ENCODE measurements at regions not wholly inside any gene's neighbourhood (a gene's known extent, or its start where the extent isn't known, plus 50 kb on each side); places are given as distances from the start of the nearest gene placed in this dataset.

DNA sequence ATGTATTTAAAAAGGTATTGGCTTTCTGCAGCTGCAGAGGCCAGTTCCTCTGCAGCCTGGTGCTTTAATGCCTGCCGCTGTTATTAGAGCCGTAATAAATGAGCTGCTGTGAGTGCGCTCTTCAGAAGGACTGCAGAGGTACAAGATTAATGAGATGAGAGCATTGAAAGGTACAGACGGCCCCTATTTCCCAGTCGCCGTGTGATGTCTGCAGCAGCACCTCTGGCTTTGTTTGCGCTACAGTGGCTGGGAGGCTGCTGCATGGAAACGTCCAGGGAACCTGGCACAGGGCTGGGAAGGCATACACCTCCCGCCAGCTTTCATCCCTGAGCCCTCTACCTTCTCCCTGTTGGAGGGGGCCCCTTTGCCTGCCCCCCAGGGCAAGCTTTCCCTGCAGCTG is 383.8 kb upstream of the ZMIZ1 start:
- DNase-seq = no peak
- H3K4me3 ChIP-seq (ENCODE audit: low read length) = no peak overlapping the region
- no peaks in the 10 kb centered on the region for H3K79me1 ChIP-seq (ENCODE audit: low read length)
- no peak overlapping the region for H2BK5ac ChIP-seq (ENCODE audit: low read length)
- no CpG with 5 or more reads among the region's 9 CpGs for WGBS (ENCODE audit: extremely low coverage, insufficient coverage, low lambda C conversion rate)
- H2AK5ac ChIP-seq (ENCODE audit: low read length) = no peak overlapping the region
- no peak overlapping the region for H4K8ac ChIP-seq (ENCODE audit: low read depth, low read length)
- no peak overlapping the region for H3K18ac ChIP-seq (ENCODE audit: low read length)
- H2BK120ac ChIP-seq (ENCODE audit: low read depth, low read length) = no peak overlapping the region
- H3K27ac ChIP-seq (ENCODE audit: low read depth, low read length) = no peak overlapping the region
- no peak overlapping the region for H4K5ac ChIP-seq (ENCODE audit: low read length)
- H3K4me1 ChIP-seq (ENCODE audit: control insufficient read depth, low read depth, low read length) = no peaks in the 10 kb centered on the region
- no peaks in the 10 kb centered on the region for H3K79me2 ChIP-seq (ENCODE audit: control insufficient read depth, insufficient read depth, low read length)
- H3K27me3 ChIP-seq (ENCODE audit: insufficient read depth, low read length, poor library complexity) = no peaks in the 10 kb centered on the region
- H3K4me2 ChIP-seq (ENCODE audit: low read length) = no peak overlapping the region
- no peak overlapping the region for H3K4ac ChIP-seq (ENCODE audit: low read depth, low read length)
- H3K56ac ChIP-seq (ENCODE audit: low read length) = no peak overlapping the region
- H2BK15ac ChIP-seq (replicated peaks; ENCODE audit: low read depth) = no peak overlapping the region
- no peak overlapping the region for H3K23ac ChIP-seq (ENCODE audit: low read length)
- H3K9ac ChIP-seq (ENCODE audit: low read length) = no peak overlapping the region
- no peaks in the 10 kb centered on the region for H3K36me3 ChIP-seq (ENCODE audit: control insufficient read depth, insufficient read depth, low read length)

DNA sequence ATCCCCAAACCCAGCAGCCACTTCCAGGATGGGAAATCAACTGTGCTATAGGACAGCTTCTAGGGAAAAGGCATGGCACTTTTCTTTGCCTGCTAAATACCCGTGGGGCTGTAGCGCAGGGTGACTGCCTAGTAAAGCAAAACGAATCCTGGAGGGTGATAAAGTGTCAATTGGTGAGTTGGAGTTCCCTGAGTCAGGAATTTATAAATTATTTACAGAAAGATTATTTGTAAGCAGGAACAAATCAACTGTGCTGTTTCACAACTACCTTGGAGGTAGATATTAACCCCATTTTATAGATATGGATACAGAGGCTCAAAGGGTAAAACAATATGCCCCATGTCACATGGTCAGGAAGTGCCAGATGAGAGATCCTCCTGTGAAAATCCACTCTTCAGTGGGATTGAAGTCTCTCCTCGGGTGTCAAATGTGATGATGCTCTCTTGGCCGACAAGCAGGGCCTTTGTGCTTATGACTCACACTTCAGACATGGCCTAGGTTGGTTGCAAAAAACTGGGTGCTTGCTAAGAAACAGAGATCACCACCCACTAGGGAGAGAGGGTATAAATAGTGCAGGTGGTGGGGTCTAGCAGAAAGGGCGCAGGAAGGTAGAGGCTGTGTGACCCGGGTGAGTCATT is 383.2 kb upstream of the ZMIZ1 start:
- no peak overlapping the region for H3K18ac ChIP-seq (ENCODE audit: low read length)
- no peak overlapping the region for H3K4ac ChIP-seq (ENCODE audit: low read depth, low read length)
- H3K4me3 ChIP-seq (ENCODE audit: low read length) = no peak overlapping the region
- no peak overlapping the region for H3K27ac ChIP-seq (ENCODE audit: low read depth, low read length)
- no peaks in the 10 kb centered on the region for H3K27me3 ChIP-seq (ENCODE audit: insufficient read depth, low read length, poor library complexity)
- no peak for DNase-seq
- no peak overlapping the region for H2BK120ac ChIP-seq (ENCODE audit: low read depth, low read length)
- H3K4me2 ChIP-seq (ENCODE audit: low read length) = no peak overlapping the region
- no peaks in the 10 kb centered on the region for H3K36me3 ChIP-seq (ENCODE audit: control insufficient read depth, insufficient read depth, low read length)
- no peaks in the 10 kb centered on the region for H3K4me1 ChIP-seq (ENCODE audit: control insufficient read depth, low read depth, low read length)
- H3K79me1 ChIP-seq (ENCODE audit: low read length) = no peaks in the 10 kb centered on the region
- H2BK15ac ChIP-seq (replicated peaks; ENCODE audit: low read depth) = no peak overlapping the region
- no peak overlapping the region for H2AK5ac ChIP-seq (ENCODE audit: low read length)
- H3K79me2 ChIP-seq (ENCODE audit: control insufficient read depth, insufficient read depth, low read length) = no peaks in the 10 kb centered on the region
- no peak overlapping the region for H2BK5ac ChIP-seq (ENCODE audit: low read length)
- no peak overlapping the region for H4K5ac ChIP-seq (ENCODE audit: low read length)
- H4K8ac ChIP-seq (ENCODE audit: low read depth, low read length) = no peak overlapping the region
- H3K9ac ChIP-seq (ENCODE audit: low read length) = no peak overlapping the region
- no peak overlapping the region for H3K23ac ChIP-seq (ENCODE audit: low read length)
- H3K56ac ChIP-seq (ENCODE audit: low read length) = no peak overlapping the region
- no CpG with 5 or more reads among the region's 7 CpGs for WGBS (ENCODE audit: extremely low coverage, insufficient coverage, low lambda C conversion rate)

DNA sequence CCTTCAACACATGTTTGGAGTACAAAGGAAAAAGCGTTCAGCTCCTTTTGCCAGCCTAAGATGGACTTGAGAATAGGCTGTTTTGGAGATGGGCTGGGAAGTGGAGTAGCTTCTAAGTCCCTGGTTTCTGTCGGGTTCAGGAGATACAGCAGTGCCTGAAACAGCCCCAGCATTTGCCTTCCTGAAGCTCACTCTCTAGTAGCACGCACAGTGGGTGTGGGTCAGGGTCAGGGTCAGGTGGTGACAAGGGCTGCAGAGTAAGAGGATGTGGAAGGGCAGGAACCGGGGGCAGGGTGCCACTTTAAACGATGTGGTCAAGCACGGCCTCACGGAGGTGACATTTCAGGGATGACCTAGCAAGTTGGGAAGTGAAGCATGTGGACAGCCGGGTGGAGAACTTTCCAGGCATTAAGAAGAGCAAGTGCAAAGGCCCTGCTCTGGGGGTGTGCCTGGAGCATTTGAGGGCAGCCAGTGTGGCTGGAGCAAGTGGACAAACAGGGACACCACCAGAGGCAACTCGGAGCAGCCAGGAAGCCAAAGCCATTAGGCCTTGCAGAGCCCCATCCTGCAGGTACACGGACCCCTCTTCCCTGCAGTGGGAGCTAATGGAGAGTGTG is 382.2 kb upstream of the ZMIZ1 start:
- H4K8ac ChIP-seq (ENCODE audit: low read depth, low read length) = no peak overlapping the region
- DNase-seq = no peak
- H3K4me3 ChIP-seq (ENCODE audit: low read length) = no peak overlapping the region
- H3K9ac ChIP-seq (ENCODE audit: low read length) = no peak overlapping the region
- WGBS (ENCODE audit: extremely low coverage, insufficient coverage, low lambda C conversion rate) = no CpG with 5 or more reads among the region's 10 CpGs
- no peak overlapping the region for H2BK120ac ChIP-seq (ENCODE audit: low read depth, low read length)
- H3K27me3 ChIP-seq (ENCODE audit: insufficient read depth, low read length, poor library complexity) = no peaks in the 10 kb centered on the region
- no peaks in the 10 kb centered on the region for H3K36me3 ChIP-seq (ENCODE audit: control insufficient read depth, insufficient read depth, low read length)
- H4K5ac ChIP-seq (ENCODE audit: low read length) = no peak overlapping the region
- no peak overlapping the region for H3K23ac ChIP-seq (ENCODE audit: low read length)
- no peak overlapping the region for H2BK5ac ChIP-seq (ENCODE audit: low read length)
- no peak overlapping the region for H3K18ac ChIP-seq (ENCODE audit: low read length)
- H2BK15ac ChIP-seq (replicated peaks; ENCODE audit: low read depth) = no peak overlapping the region
- H3K4me2 ChIP-seq (ENCODE audit: low read length) = no peak overlapping the region
- H2AK5ac ChIP-seq (ENCODE audit: low read length) = no peak overlapping the region
- H3K79me2 ChIP-seq (ENCODE audit: control insufficient read depth, insufficient read depth, low read length) = no peaks in the 10 kb centered on the region
- H3K4me1 ChIP-seq (ENCODE audit: control insufficient read depth, low read depth, low read length) = no peaks in the 10 kb centered on the region
- no peak overlapping the region for H3K27ac ChIP-seq (ENCODE audit: low read depth, low read length)
- no peak overlapping the region for H3K4ac ChIP-seq (ENCODE audit: low read depth, low read length)
- H3K79me1 ChIP-seq (ENCODE audit: low read length) = no peaks in the 10 kb centered on the region
- H3K56ac ChIP-seq (ENCODE audit: low read length) = no peak overlapping the region

DNA sequence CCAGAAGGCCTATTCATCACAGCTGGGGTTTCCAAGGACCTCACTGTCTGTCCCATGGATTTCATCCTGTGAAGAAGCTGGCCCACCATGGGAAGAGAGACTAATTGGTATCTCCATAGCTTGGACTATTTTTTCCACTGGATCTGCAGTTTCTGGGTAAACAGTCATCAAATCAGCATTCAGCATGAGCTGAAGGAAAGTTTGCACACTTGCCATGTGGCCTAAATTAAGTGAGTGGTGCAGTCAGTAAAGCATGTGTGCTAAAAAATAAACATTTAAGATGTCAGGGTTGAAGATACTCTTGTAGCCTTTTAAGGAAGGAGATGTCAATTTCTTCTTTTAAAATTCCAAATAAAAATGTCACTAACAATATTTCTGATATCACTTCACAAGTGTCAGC is 381.1 kb upstream of the ZMIZ1 start:
- no peak overlapping the region for H3K4me2 ChIP-seq (ENCODE audit: low read length)
- H4K5ac ChIP-seq (ENCODE audit: low read length) = no peak overlapping the region
- H3K27ac ChIP-seq (ENCODE audit: low read depth, low read length) = no peak overlapping the region
- no peak overlapping the region for H3K18ac ChIP-seq (ENCODE audit: low read length)
- no peak overlapping the region for H3K4me3 ChIP-seq (ENCODE audit: low read length)
- H3K36me3 ChIP-seq (ENCODE audit: control insufficient read depth, insufficient read depth, low read length) = no peaks in the 10 kb centered on the region
- no peaks in the 10 kb centered on the region for H3K79me2 ChIP-seq (ENCODE audit: control insufficient read depth, insufficient read depth, low read length)
- no peaks in the 10 kb centered on the region for H3K79me1 ChIP-seq (ENCODE audit: low read length)
- H4K8ac ChIP-seq (ENCODE audit: low read depth, low read length) = no peak overlapping the region
- no peaks in the 10 kb centered on the region for H3K27me3 ChIP-seq (ENCODE audit: insufficient read depth, low read length, poor library complexity)
- H2BK15ac ChIP-seq (replicated peaks; ENCODE audit: low read depth) = no peak overlapping the region
- no peak overlapping the region for H2AK5ac ChIP-seq (ENCODE audit: low read length)
- no peak overlapping the region for H3K9ac ChIP-seq (ENCODE audit: low read length)
- H2BK120ac ChIP-seq (ENCODE audit: low read depth, low read length) = no peak overlapping the region
- no peak overlapping the region for H3K23ac ChIP-seq (ENCODE audit: low read length)
- no peak for DNase-seq
- no peaks in the 10 kb centered on the region for H3K4me1 ChIP-seq (ENCODE audit: control insufficient read depth, low read depth, low read length)
- no peak overlapping the region for H3K56ac ChIP-seq (ENCODE audit: low read length)
- no peak overlapping the region for H2BK5ac ChIP-seq (ENCODE audit: low read length)
- no peak overlapping the region for H3K4ac ChIP-seq (ENCODE audit: low read depth, low read length)

DNA sequence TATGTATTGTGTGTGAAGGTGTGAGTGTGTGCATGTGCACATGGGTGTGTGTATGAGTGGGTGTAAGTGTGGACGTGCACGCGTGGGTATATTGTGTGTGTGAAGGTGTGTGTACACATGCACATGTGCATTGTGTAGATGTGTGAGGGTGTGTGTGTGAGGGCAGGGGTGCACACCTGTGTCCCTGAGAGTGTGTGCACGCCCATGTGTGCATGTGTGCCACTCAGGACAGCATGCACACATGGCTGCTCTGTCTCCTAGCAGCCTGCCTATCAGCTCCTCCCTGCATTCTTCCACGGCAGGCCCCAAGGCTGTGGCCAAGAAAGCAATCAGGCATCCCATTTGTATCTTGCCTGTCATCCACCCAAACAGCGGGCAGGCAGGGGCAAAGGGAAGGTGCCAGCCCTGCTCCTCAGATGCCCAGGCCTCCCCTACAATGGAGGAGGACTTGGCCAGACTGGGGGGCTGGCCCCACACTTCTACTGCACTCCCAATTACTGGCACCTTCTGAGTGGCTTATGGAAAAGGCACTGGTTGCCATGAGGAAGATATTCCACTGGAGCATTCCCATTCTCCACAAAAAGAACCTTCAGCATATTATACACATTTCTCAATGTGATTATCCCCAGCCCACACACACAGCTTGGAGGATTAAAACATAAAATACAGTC is 380.4 kb upstream of the ZMIZ1 start:
- Histone ChIP-seq H3K79me2 (ENCODE audit: control insufficient read depth, insufficient read depth, low read length) (no peaks in the 10 kb centered on the region), H2BK15ac (replicated peaks; ENCODE audit: low read depth) (no peak overlapping the region), H3K27ac (ENCODE audit: low read depth, low read length) (no peak overlapping the region), H3K4me2 (ENCODE audit: low read length) (no peak overlapping the region), H2AK5ac (ENCODE audit: low read length) (no peak overlapping the region), H3K27me3 (ENCODE audit: insufficient read depth, low read length, poor library complexity) (no peaks in the 10 kb centered on the region), H3K79me1 (ENCODE audit: low read length) (no peaks in the 10 kb centered on the region), H3K18ac (ENCODE audit: low read length) (no peak overlapping the region), H2BK120ac (ENCODE audit: low read depth, low read length) (no peak overlapping the region), H3K56ac (ENCODE audit: low read length) (no peak overlapping the region), H2BK5ac (ENCODE audit: low read length) (no peak overlapping the region), H3K36me3 (ENCODE audit: control insufficient read depth, insufficient read depth, low read length) (no peaks in the 10 kb centered on the region), H3K4me3 (ENCODE audit: low read length) (no peak overlapping the region), H4K5ac (ENCODE audit: low read length) (no peak overlapping the region), H3K4ac (ENCODE audit: low read depth, low read length) (no peak overlapping the region), H3K4me1 (ENCODE audit: control insufficient read depth, low read depth, low read length) (no peaks in the 10 kb centered on the region), H3K23ac (ENCODE audit: low read length) (no peak overlapping the region), H3K9ac (ENCODE audit: low read length) (no peak overlapping the region), H4K8ac (ENCODE audit: low read depth, low read length) (no peak overlapping the region)
- WGBS (ENCODE audit: extremely low coverage, insufficient coverage, low lambda C conversion rate) = no CpG with 5 or more reads among the region's 6 CpGs
- DNase-seq = no peak

Data from mesendoderm (in vitro differentiated cells).